ENCODE measurements at regions not wholly inside any gene's neighbourhood (a gene's known extent, or its start where the extent isn't known, plus 50 kb on each side); places are given as distances from the start of the nearest gene placed in this dataset.

DNA sequence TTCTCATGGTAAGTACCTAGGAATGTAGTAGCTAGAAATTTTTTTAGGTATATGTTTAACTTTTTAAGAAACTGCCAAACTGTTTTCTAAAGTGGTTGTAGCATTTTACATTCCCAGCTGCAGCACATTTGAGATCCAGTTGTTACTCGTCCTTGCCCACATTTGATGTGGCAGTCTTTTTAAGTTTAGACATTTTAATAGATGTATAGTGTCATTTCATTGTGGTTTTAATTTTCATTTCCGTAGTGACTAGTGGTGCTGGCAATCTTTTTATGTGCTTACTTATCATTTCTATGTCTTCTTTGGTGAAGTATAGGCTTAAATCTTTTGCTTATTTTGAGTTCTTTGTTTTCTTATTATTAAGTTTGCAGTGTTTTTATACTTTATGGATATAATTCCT lies 171.6 kb downstream of the GAS1 start:
- no peak for TF ChIP-seq POLR2A (IDR thresholded peaks at IDR 0.05)
- TF ChIP-seq, protein P1, sequence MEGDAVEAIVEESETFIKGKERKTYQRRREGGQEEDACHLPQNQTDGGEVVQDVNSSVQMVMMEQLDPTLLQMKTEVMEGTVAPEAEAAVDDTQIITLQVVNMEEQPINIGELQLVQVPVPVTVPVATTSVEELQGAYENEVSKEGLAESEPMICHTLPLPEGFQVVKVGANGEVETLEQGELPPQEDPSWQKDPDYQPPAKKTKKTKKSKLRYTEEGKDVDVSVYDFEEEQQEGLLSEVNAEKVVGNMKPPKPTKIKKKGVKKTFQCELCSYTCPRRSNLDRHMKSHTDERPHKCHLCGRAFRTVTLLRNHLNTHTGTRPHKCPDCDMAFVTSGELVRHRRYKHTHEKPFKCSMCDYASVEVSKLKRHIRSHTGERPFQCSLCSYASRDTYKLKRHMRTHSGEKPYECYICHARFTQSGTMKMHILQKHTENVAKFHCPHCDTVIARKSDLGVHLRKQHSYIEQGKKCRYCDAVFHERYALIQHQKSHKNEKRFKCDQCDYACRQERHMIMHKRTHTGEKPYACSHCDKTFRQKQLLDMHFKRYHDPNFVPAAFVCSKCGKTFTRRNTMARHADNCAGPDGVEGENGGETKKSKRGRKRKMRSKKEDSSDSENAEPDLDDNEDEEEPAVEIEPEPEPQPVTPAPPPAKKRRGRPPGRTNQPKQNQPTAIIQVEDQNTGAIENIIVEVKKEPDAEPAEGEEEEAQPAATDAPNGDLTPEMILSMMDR (IDR thresholded peaks at IDR 0.05): no peak
